Fibroblast of pulmonary artery (primary cell): ENCODE measurements at regions not wholly inside any gene's neighbourhood (a gene's known extent, or its start where the extent isn't known, plus 50 kb on each side); places are given as distances from the start of the nearest gene placed in this dataset.

Experiments used
- DNase-seq: peaks from one replicate; pipeline ENCODE4 v3.0.0-alpha.2; 2010; ENCODE audit warnings: low read depth
- H3K4me3 ChIP-seq: replicated peaks from 2 replicates; pipeline ENCODE4 v1.5.1; 2011; ENCODE audit warnings: low read depth, mild to moderate bottlenecking, control low read depth, low read length, moderate library complexity
- CTCF ChIP-seq: IDR thresholded peaks from 2 replicates; pipeline ENCODE4 v1.5.1; 2011; ENCODE audit warnings: mild to moderate bottlenecking, control low read depth, low read length, inconsistent platforms; ENCODE audit errors: missing control alignments

DNA sequence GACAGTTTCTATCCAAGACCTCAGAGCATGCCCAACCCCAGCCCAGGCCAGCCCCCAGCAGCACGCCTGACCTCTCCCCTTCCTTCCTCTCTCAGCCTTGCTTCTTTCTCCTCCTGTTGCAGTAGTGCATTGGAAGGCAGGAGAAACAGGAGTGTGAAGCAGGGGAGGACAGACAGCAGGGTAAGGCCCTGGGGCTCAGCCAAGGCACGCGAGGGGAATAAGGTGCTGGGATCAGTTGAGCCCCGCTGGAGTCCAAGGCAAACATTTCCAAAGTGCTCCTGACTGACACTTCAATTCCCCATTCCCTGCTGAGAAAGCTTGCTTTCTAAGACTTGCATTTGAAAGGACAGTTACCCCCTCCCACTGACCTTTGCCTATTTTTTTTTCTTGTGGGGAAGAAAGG lies 73.1 kb upstream of the OLFM4 start:
- DNase-seq, result no peak
- TF ChIP-seq CTCF, result no peak
- H3K4me3 ChIP-seq, result no peak overlapping the region

DNA sequence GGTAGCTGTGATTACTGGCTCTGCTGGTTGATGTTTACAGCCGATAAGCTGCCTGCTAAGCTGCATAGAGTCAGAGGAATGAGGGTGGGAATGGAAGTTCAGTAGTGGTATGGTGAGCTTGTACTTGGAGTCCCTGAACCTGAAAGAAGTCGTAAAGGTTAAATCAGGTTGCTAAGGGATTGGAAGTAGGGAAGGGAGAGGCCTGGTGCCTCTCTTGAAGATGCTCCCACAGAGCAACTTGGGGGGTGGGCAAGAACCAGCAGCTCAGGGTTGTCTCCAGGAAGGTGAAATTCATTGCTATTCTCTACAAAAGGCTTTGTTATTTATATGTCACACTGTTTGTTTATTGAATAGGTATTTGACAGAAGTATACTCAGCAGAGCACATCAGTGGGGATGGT lies 73.8 kb upstream of the OLFM4 start:
- TF ChIP-seq CTCF, result no peak
- no peak for DNase-seq
- no peak overlapping the region for H3K4me3 ChIP-seq

GRCh38 chr13:52950436-52950956 lies 78.1 kb upstream of the OLFM4 start:
- DNase-seq, result no peak
- no peak overlapping the region for H3K4me3 ChIP-seq
- TF ChIP-seq CTCF, result no peak

DNA sequence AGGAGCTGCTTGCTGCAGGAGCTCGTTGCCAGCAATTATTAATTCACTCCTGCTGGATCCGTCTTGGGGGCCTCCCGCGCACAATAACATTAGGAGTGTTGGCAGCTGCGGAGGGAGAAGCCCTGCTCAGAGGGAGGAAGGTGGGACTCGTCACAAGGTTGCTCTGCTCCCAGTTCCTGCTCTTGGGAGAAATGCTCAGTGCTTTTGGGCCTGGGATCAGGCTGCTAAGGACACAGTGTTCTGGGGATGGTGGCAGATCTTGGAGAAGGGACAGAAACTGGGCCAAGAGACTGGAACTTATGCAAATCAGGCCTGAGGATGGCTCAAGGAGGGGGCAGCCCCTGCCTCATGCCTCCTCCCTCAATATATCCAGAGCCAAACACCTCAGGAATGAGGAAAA lies 78.9 kb upstream of the OLFM4 start:
- no peak for DNase-seq
- no peak for TF ChIP-seq CTCF

DNA sequence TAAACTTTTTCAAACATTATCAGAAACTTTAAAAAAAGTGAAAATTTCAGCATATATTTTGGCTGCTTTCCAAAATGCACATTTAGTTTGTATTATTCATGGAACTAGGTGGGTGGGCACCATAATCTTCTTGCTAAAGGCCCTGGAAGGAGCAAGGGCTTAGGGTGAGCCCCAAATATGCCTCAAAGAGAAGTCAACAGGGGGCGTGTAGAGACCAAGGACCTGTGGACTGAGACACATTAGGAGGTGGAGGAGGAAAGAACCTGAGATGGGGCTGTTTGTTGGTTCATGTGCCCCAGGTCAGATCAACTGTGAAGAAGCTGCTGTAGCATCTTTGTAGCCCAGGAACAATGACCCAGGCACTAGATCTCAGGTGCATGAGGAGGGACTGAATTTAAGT lies 79.6 kb upstream of the OLFM4 start:
- H3K4me3 ChIP-seq, result no peak overlapping the region
- no peak for DNase-seq
- TF ChIP-seq CTCF, result no peak

More for the DNA sequence above, 78.9 kb upstream of the OLFM4 start:
- no peak overlapping the region for H3K4me3 ChIP-seq

DNA sequence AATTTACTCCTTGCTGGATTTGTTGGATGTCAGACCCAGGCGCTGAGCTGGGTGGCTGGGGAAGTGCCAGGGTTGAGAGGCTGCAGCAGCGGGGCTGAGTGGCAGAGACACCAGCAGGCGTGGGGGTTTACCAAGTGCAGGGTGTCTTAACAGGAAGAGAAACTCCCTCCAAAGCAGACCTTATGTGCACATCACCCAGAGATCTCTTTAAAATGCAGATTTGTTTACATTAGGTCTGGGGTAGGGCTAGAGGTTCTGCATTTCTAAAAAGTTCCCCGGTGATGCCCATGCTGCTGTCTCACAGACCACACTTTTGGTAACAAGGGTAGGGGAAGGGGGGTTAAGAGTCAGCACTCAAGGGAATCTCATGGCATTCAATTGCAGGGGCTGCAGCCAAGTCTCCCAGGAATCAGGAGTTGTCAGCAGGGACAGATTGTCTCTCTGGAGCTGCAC lies 80.7 kb upstream of the OLFM4 start:
- TF ChIP-seq CTCF, result no peak
- no peak overlapping the region for H3K4me3 ChIP-seq
- DNase-seq, result no peak

DNA sequence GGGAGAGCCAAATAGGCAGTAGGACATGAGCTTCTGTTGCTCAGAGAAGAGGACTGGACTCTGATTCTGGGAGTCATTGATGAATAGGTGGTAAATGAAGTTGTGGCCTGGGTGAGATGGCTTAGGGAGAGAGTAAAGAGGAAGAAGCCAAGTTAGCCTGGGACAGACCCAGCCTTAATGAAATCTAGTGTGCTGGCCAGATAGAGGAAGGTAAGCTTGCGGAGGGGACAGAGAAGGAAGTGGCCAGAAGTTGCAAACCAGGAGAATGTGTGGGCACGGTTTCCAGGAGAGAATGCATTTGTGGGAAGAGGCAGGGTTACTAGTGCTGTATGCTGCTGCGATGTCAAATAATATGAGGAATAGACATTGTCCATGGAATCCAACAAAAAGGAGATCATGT lies 83.3 kb upstream of the OLFM4 start:
- no peak overlapping the region for H3K4me3 ChIP-seq
- no peak for DNase-seq
- TF ChIP-seq CTCF, result no peak
